Hepatocyte (in vitro differentiated cells): ENCODE measurements at regions not wholly inside any gene's neighbourhood (a gene's known extent, or its start where the extent isn't known, plus 50 kb on each side); places are given as distances from the start of the nearest gene placed in this dataset.

ENCODE experiments used
- CTCF ChIP-seq: fragments of 200-600 bp; sonication (generic); IDR thresholded peaks from 2 replicates; pipeline ENCODE4 v1.5.1; 2016; ENCODE audit warnings: antibody characterized with exemption, mild to moderate bottlenecking; ENCODE audit not compliant: poor library complexity
- EZH2 ChIP-seq: fragments of 200-600 bp; sonication (generic); IDR thresholded peaks from 2 replicates; pipeline ENCODE4 v1.6.1; 2016; ENCODE audit warnings: antibody characterized with exemption, mild to moderate bottlenecking, borderline replicate concordance
- EZH2phosphoT487 ChIP-seq: fragments of 200-600 bp; sonication (generic); IDR thresholded peaks from one replicate; pipeline ENCODE4 v1.6.1; 2018; ENCODE audit warnings: antibody characterized with exemption, mild to moderate bottlenecking, low read depth, moderate library complexity; ENCODE audit not compliant: unreplicated experiment, severe bottlenecking

GRCh38 chr2:103159018-103159417 is 397.2 kb downstream of the TMEM182 start:
- TF ChIP-seq CTCF (no peak), EZH2 (no peak), EZH2phosphoT487 (no peak)
